Caki2 (cell line): ENCODE measurements at regions not wholly inside any gene's neighbourhood (a gene's known extent, or its start where the extent isn't known, plus 50 kb on each side); places are given as distances from the start of the nearest gene placed in this dataset.

Experiments
- DNase-seq: peaks from one replicate; pipeline ENCODE4 v3.0.0-alpha.2; 2015; ENCODE audit warnings: low read depth
- in situ Hi-C: cut with HindIII; loops from 2 replicates; pipeline ENCODE4 v1.10.0; 2016; ENCODE audit warnings: low sequenced_read_pairs, low pct_unique_long_range_greater_than_20kb, mixed read lengths

- in situ Hi-C loops: no loop called here
- no peak for DNase-seq
Measured at GRCh38 chr10:113245286-113245685, 295.2 kb downstream of the TCF7L2 start.

- in situ Hi-C loops: no loop called here
Measured at GRCh38 chr10:113247050-113247449, 297.0 kb downstream of the TCF7L2 start.

GRCh38 chr10:113252650-113253618 is 299.9 kb upstream of the HABP2 start:
- in situ Hi-C loops: no loop called here
- no peak for DNase-seq

More at GRCh38 chr10:113247050-113247449, 297.0 kb downstream of the TCF7L2 start:
- DNase-seq: no peak

DNA sequence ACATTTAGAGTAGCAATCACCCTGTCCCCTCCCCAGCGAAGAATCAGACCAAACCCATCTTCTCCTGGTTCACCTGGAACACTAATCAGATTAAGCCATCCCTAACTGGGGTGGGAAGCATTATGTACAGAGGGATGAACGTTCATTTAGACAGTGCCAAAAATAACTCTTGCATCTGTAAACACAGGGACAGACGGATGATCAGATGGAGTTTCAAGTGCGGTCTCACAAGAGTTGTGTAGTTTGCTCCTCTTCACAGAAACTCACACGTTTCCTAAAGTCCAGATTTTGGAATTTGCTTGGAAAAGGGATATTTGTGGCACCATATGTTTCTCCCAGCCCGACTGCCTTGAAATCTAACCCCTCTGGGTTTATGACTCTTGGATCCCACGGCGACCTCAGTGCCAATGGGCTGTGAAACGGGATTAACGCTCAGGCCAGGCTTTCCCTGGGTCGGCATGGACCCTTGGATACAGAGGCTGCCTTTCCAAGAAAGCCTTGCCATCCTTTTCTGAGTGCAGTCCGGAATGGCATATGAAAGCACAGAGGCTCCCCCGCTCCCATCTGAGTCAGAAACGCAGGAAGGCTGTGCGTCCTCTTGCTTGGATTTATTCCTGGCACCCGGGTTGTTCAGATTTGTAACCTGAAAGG is 293.2 kb upstream of the HABP2 start:
- no peak for DNase-seq
- in situ Hi-C loops: no loop called here

- DNase-seq: no peak
- in situ Hi-C loops: no loop called here
Measured at GRCh38 chr10:113261161-113261560, 291.7 kb upstream of the HABP2 start.

GRCh38 chr10:113261611-113262091 is 291.2 kb upstream of the HABP2 start:
- DNase-seq: no peak
- in situ Hi-C loops: no loop called here

GRCh38 chr10:113263056-113263455 is 289.8 kb upstream of the HABP2 start:
- no peak for DNase-seq

GRCh38 chr10:113264333-113265131 is 288.3 kb upstream of the HABP2 start:
- no peak for DNase-seq
- in situ Hi-C loops: no loop called here

More at GRCh38 chr10:113263056-113263455, 289.8 kb upstream of the HABP2 start:
- in situ Hi-C loops: no loop called here

- no peak for DNase-seq
- in situ Hi-C loops: no loop called here
Measured at GRCh38 chr10:113266147-113266546, 286.7 kb upstream of the HABP2 start.

DNA sequence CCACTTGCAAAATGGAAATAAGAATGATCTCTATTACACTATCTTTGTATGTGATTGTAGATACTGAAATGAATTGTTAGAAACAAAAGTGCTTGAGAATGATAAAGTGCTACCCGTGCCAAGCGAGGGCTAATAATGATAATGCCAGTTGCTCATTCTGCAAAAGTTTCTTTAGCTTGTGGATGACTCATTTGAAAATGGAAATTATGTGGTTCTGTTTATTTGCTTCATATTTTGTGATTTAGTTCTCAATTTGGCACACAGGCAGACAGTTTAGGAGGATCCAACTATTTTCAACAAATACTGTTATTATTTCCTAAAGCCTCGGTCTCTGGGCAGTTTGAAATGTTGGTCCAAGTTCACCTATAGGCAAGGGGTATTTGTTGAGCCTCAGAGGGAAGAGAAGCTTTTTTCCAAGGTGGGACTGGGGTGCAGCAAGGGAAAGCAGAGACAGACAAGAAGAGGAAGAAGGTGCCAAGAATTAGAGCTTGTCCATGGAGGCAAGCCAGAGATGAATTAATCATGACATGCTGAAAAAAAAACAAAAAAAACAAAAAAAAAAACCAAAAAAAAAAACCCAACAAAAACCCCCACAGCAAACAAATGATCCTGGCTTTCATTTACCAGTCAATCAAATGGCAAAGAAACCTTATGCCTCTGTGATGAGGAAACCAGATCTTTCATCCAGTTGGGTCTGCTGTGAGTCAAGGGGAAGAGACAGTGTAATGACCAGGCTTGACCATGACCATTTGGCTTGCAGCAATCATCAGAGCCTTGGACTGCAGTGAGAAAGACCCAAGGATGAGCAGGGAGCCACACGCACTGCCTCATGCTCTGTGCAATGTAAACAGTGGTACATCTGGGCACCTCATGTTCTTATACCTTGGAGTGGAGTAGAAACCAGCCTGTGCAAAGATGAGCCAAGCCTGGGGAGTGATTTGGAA is 285.0 kb upstream of the HABP2 start:
- in situ Hi-C loops: no loop called here
- no peak for DNase-seq

GRCh38 chr10:113269333-113269732 is 283.5 kb upstream of the HABP2 start:
- in situ Hi-C loops: no loop called here

DNA sequence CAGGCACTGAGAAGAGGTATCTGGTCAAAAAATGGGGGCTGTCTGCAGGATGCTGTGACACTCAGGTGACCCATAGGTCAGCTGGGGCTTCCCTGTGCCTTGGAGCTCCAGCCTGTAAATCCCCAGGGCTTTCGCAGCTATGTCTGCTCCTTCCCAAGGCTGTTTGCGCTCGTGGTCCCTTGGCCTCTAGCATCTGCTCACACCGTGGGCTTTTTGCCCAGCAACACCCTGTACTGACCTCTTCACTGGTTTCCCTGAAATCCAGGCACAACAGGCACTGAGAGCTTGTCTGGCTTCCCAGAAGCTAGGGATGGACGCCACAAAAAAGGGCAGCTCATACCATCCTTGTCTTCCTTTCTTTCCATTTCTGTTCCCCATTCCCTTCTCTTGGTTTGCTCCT is 280.3 kb upstream of the HABP2 start:
- no peak for DNase-seq
- in situ Hi-C loops: no loop called here

More at GRCh38 chr10:113269333-113269732, 283.5 kb upstream of the HABP2 start:
- DNase-seq: no peak

GRCh38 chr10:113273181-113274163 is 279.4 kb upstream of the HABP2 start:
- no peak for DNase-seq
- in situ Hi-C loops: no loop called here

- in situ Hi-C loops: no loop called here
- DNase-seq: no peak
Measured at GRCh38 chr10:113274176-113274829, 278.6 kb upstream of the HABP2 start.

DNA sequence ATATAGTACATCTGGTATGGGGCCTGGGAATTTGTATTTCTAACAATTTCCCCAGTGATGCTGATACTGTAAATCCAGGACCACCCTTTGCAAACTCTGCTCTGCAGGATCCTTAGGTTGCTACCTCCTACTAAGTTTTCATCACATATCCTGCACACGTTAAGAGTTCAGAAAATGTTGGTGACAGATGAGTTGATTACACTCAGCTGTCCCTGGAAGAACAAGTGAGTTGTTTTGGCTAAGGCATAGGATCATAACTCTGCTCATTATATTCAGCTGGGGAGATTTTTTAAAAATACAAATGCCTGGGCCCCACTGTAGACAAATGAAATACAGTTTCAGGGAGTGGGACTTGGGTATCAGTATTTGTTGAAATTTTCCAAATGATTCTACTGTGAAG is 274.6 kb upstream of the HABP2 start:
- in situ Hi-C loops: no loop called here
- no peak for DNase-seq

- in situ Hi-C loops: no loop called here
- no peak for DNase-seq
Measured at GRCh38 chr10:113278664-113279063, 274.2 kb upstream of the HABP2 start.
